GM19035 (cell line): ENCODE measurements at regions not wholly inside any gene's neighbourhood (a gene's known extent, or its start where the extent isn't known, plus 50 kb on each side); places are given as distances from the start of the nearest gene placed in this dataset.
"Not testable (repeated sequence)": the region's sequence is repeated elsewhere in the genome, so short reads cannot be mapped to it uniquely, and the experiment has no call there.

Experiments
- ATAC-seq: cut with Tn5 transposase; IDR thresholded peaks from one replicate; pipeline ENCODE4 v1.9.1; 2021; ENCODE audit not compliant: unreplicated experiment

DNA sequence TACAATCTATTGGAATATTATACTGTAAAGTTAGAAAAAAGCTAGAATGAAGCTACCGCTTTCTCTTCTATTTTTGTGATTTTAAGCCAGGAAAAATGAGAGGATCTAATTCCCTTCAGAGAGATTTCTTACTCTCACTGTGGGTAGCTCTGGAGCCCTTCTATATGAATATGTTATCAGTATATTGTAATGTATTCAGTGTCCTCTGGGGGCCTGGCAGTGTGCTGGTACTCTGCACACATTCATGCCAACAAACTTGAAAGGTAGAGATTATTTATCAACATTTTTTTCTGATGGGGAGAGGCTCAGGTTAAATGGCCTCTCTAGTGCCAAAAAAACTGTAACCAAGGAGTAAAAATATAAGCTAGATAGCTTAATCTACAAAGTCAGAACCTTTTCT is 292.8 kb downstream of the TTC6 start:
- ATAC-seq, result no peak

DNA sequence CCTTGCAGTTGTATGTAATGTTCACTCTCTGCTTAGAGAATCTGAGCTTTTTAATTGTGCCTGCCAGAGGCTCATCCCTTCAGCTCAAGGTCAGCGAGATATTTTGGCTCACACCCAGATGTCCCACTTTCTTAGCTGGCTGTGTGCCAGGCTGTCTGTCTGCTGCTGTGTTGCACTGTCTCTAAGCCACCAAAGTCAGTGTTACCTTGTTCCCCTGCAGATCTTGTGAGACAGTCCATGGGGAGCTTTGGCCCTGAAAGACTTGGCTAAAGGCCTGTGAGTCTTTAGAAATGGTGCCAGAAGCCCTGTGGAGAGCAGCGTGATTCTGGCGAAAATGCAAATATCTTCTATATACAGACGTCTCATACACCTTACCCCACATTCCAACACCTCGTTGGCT is 293.7 kb downstream of the TTC6 start:
- no peak for ATAC-seq

DNA sequence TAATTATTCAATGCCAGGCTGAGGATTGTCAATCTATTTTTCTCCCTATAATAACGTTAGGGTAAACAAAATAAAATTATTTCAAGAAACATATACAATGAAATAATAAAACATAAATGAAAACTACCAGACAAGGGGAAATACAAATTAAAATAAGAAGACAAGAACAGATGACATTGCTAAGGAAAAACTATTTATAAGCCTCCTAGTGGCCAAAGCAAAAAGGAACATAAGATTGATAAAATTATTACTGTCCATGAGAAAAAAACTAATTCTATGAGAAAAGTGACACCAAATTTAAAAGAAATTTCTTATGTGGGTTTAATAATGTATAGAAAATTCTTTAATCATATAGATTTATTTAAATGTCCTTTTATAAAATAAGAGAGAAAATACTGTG is 294.7 kb downstream of the TTC6 start:
- no peak for ATAC-seq

DNA sequence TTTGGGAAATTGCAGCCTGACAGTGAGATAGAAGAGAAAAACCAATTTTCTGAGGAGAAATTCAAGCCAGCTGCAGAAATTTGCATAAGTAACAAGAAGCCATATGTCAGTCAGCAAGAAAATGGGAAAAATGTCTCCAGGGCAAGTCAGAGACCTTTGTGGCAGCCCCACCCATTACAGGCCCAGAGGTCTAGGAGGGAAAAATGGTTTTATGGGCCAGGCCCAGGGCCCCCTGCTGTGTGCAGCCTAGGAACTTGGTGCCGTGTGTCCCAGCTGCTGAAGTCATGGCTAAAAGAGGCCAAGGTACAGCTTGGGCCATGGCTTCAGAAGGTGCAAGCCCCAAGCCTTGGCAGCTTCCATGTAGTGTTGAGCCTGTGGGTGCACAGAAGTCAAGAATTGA is 296.1 kb downstream of the TTC6 start:
- ATAC-seq, result not testable (repeated sequence)

DNA sequence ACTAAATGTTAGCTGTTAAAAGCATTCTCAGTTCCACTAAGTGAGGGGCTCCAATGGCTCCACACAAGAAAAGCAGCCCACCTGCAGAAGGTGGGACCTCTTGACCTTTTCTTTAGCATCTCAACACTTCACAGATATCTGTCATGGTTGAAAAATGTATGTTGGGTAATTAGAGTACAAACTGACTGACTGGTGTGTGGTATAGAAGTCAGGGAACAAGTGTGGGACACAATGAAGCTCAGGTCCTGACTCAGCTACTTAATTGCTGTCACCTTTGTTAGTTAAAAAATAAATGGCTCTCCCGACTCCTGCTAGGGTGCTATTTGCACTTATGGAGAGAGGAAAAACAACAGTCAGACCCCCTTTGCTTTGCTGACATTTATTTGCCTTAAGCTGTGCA is 299.0 kb downstream of the TTC6 start:
- no peak for ATAC-seq

DNA sequence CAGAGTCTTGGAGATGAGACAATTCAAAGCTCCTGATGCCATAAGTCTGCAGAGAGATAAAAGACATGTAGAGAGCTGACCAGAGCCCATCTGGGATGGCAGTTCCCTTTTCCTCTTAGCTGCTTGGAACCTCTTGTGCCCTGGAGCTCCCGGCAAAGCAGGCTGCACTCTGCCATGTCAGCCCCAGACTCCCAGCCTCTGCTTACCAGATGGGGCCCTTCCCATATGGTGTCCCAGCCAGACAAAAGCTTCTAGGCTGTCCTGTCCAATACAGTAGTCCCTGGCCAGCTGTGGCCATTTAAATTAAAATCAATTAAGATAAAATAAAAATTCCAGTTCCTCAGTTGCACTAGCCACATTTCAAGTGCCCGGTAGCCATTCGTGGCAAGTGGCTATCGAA is 303.9 kb downstream of the TTC6 start:
- no peak for ATAC-seq

DNA sequence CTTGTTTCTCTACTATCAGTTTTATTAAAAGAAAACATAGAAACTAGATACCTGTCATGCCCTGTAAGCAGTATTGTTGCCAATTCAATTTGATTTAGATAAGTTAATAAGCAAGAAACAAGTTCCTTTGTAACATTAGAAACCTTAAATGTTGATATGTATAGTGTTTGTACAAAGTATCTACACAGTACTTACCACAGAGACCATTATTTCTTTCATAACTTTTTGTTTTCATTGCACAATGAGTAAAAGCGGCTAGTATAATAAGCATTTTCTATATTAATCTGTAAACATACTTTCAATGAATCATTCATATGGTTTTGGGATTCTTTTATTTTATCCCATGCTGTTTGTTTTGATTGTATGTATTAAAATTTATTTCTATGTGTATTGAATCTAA is 305.1 kb downstream of the TTC6 start:
- ATAC-seq, result no peak

DNA sequence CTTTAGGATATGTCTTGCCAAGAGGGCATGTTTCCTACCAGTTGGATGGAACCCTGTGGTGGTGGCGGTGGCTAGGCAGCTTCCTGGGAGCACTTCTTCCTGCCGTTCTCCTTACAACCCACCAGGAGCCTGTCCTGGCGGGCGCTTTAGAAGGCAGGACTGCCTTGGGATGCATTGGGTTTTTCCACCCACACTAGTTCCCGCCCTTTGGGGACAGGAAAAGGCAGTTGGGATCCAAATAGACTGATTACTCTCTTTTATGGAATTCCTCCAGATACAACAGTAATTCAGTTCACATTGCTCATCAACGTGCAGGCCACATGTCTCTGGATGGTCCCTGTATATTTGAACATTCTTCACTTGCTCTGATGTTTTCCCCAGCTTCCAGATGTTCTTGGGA is 305.7 kb upstream of the SSTR1 start:
- ATAC-seq, result no peak

DNA sequence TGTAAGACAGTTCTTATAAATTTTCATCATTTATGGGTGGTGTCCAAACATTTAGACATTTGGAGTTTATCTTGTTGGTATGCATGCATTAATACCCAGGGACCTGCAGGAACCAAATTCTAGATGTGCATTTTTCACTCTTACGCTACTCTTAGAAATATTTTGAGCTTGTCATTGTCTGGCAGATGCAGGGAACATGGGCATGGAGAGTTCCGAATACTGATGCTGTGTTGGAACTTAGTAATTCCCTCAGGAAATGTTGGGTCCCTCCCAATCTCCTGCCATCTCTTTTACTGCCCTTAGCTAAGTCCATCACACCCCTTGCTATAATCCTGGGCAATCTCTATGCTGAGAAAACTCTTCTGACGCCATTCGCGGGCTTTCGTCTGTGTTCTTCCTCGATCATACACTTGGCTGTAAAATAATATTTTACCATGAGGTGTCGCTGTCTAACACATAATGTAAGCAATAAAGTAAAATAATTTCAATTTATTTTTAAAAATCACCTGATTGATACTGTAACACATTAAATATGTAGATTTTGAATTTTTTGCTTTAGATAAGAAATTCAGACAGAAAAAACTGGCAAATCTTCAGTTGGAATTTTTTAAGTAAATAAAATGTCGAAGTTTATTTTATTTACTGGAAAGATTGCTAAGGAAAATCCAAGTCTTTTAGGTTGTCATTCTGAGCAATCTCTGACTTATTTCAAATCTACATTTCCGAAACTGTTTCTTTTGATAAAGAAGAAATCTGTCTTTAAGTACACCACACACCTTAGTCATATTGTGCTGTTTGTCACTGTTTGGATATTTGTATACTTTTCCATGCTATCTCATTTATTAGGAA is 304.1 kb upstream of the SSTR1 start:
- no peak for ATAC-seq

DNA sequence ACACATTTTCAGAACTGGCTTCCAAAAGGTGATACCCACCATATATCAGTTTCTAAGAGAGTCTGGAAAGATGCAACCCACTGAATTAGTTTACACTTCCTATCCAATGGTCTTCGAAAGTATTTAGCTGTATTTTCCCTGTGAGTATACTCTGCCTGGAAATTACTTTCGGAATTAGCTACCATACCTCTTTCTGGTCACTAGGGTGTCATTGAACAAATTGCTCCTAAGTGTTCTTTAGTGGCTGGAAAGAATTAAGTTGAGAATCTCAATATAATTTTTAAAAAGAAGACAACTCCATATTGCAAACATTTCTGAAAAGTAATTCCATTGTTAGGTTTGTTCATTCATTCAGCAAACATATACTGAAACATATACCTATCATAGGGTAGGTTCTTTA is 283.1 kb upstream of the SSTR1 start:
- no peak for ATAC-seq

DNA sequence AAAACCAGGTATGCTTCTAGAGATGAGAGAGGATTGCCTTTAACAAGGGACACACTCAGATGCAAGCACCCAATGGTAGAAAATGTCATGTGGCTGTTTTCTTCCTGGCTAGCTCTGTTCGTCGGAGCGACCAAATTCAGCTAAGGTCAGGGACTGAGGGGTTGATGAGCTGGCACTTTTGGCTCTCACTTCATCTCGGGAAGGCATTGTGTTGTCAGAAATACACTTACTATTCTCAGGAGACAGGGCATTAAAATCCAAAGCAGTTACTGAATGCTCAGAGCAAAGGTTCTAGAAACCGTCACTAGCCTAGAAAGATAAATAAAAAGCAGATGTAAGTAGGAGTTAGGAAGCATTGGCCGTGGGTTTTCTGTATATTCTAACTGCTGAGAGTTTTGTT is 275.7 kb upstream of the SSTR1 start:
- ATAC-seq, result no peak

DNA sequence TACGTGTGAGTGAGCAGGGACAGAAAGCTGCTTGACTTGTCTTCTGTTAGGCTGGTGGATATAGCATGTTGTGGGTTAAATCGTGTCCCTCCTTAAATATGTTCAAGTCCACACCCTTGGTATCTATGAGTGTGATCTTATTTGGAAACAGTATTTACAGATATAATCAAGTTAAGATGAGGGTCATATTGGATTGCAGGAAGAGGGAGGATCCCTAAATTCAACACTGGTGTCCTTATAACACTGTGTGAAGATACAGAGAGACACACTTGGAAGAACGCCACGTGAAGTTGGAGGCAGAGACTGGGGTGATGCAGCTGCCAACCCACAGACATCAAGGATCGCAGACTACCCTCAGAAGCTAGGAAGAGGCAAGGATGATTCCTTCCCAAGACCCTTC is 275.2 kb upstream of the SSTR1 start:
- ATAC-seq, result no peak

DNA sequence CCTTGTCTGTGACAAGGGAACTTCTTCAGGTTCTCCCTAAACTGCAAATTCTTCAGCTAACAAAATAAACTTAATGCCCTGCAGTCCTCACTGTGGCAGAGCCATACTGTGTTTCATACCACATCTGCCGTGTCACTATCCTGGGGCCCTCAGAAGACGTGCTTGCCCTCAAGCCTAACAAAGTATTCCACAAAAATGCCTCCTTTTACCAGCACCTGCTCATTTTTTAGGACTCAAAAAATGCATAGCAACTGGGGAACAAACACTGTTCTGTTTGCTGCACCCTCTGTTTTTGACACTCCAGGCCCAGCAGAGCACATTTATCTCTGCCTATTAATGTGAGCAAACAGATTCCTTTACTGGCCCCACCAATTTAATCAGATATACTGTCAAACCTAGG is 270.7 kb upstream of the SSTR1 start:
- ATAC-seq, result no peak

DNA sequence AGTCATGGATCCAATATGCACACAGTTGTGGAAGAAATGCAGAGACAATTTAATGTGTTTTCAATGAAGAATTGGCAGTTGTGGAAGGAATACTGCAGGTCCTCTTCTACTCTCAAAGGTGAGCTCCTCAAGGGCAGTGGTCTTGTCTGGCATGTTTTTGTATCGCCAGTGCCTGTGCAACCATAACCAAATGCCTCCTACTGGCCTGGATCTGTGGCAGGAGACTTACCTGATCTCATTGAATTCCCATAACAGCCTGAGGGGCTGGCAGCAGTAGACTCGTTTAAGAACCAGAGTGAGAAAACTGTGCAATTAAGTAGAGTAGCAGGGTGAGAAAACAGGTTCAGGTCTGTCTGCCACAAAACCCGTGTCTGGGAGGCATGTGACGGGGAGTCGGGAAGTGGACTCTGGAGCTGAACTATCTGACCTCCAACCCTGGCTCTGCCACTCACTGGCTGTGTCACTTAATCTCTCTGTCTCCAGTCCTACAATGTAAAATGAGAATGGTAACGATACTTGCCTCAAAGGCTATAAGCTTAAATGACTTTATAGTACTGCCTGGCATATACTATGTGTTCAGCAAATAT is 268.2 kb upstream of the SSTR1 start:
- ATAC-seq, result no peak

DNA sequence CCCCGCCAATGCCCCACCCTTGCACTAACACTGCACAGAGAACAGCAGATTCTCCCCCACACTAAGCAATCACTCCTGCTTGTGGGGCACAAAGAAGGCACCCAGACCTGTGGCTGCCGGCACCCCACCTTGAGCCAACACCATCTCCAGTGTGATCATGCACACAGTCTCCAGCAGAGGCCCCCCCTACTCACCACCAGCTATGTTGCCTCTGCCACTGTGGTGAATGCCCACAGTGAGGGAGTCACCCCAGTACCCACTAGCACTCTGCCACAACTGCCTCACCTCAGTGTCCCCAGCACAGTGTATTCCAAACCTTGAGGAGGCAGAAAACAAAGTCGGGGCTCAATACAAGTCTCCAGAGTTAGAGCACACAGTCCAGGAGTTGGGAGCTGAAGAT is 261.7 kb upstream of the SSTR1 start:
- no peak for ATAC-seq

DNA sequence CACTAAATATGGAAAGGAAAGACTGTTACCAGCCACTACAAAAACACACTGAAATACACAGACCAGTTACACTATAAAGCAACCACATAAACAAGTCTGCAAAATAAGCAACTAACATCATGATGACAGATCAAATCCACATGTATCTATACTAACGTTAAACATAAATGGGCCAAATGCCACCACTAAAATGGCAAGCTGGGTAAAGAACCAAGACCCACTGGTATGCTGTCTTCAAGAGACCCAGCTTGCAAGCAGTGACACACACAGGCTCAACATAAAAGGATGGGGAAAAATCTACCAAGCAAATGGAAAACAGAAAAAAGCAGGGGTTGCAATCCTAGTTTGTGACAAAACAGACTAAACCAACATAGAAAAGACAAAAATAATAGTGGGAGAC is 260.9 kb upstream of the SSTR1 start:
- ATAC-seq, result no peak

DNA sequence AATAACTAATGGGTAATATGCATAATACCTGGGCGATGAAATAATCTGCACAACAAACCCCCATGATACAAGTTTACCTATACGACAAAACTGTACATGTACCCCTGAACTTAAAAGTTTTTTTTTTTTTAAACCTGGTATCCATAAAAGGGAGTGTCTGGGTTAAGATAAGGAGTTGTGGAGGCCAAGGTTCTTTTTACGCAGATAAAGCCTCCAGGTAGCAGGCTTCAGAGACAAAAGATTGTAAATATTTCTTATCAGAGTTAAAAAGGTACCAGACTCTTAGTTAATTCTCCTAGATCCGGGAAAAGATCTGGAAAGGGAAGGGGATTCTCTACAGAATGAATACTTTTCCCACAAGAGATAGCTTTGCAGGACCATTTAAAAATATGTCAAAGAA is 259.4 kb upstream of the SSTR1 start:
- no peak for ATAC-seq

DNA sequence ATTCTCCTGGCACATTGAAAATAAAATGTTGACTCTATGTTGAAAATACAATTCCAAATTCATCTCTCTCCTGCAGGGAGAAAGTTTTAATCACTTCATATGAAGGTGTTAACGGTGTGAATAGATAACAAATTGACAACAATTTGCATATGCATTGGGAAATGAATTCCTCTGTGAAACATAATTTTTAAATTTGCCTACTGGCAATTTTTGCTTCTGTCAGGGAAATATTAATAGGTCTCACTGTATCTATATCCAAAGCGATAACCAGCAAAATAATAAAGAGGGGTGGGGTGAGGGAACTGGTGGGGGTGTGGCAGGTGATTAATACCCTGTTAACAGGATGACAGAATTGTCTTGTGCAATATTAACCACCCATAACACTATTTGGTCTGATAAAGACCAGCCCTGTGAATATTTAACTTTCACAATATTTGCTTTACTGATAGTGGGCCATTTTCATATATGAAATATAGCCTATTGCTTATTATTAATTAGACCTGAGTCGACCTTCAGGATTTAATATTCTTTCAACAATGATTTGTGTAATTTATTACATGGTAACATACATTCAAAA is 239.0 kb upstream of the SSTR1 start:
- no peak for ATAC-seq

DNA sequence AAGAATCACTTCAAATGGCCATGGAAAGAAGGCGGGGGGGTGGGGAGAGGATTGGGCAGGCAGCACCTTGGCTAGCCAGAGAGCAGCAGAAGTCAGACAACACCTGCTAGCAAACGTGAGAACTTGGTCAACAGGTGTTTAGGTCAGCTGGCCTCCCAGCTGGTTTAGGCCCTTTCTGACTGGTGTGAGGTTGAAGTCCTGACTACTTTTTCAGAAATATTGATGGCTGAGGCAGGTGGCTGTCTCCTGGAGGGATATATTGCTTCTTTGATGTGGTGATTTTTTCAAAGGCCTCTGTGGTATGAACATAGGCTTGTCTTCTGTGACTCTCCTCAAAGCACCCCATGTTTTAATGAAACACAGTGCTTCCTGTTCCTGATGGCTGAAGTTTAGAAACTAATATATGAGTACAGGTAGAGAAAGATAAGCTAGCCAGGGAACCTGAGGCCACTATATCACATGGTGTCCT is 238.2 kb upstream of the SSTR1 start:
- no peak for ATAC-seq

DNA sequence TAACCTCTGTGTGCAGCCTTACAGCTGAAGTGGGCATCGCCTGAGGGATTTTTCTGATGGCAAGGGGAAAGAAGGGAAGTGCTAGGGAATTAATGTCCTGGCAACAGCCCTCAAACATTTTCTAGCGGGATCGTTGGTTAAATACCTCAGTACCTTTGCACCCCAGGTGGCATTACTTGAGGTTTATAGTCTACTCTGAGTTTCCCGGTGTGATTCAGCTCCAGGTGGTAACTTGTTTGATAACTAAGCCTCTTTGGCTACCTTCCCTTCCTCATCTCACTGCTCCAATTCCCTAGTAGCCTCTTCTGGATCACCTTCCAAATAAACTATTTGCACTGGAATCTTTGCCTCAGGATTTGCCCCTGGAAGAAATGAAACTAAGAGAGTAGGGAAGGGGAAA is 237.0 kb upstream of the SSTR1 start:
- no peak for ATAC-seq

DNA sequence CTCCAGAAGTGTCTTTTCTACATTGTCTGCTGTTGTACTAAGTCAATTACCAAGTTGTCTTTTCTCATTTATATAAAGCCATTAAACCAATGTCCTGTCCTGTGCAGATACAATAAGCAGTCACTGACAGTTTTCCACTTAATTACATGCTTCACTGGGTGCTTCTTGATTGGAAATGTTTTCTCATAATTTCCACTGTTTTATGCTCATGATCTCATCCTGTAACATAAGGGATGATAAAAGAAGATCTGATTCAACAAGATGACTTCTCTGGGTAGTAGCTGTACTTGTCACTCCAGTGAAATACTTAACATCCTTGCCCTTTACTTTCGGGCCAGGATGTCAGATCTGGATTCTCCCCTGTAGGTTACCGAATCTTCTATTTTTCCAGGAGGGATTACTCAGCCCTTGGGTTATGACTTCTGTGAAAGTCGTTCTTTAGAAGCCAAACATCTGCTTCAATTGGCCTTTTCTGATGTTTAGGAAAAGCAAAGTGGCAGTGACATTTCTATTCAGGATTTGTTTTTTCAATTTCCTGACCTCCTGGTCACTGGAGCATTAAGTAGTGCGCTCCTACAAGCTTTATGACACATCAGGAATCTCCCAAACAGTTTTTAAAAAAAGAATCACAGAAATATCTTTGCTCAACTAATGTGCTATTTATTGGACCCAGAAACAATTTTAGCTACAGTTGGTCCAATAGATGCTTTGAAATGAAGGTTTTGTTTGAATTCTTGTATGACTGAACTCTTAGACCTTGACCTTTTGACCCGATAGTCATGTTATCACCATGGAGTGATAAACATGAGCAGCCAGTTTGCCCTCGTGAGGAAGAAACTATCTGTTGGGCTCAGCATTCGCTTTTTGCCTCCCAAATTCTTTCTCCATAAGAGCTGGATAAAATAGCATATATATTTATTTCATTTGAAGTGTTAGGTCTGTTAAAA is 234.5 kb upstream of the SSTR1 start:
- ATAC-seq, result no peak
